Gastroesophageal sphincter (tissue), 3 donors: ENCODE measurements at regions not wholly inside any gene's neighbourhood (a gene's known extent, or its start where the extent isn't known, plus 50 kb on each side); places are given as distances from the start of the nearest gene placed in this dataset.

Source experiments
- CTCF ChIP-seq, 4 experiments: fragments of 200-600 bp in 2 of 4; fragments of 450-650 bp in 2 of 4; sonication (generic) in 1 of 4; IDR thresholded peaks; one replicate each; pipeline ENCODE4 v1.5.1; 2017 to 2019; ENCODE audit warnings: antibody characterized with exemption in 4 of 4, mild to moderate bottlenecking in 2 of 4, moderate library complexity in 2 of 4
- EP300 ChIP-seq: sonication (generic); formaldehyde crosslinking; IDR thresholded peaks from one replicate; pipeline ENCODE4 v1.6.1; 2017; ENCODE audit warnings: antibody characterized with exemption, mild to moderate bottlenecking
- POLR2A ChIP-seq, 2 donors: fragments of 450-650 bp; IDR thresholded peaks; one replicate each; pipeline ENCODE4 v1.6.1; 2017; ENCODE audit warnings: antibody characterized with exemption in 2 of 2, mild to moderate bottlenecking in 2 of 2, moderate library complexity in 1 of 2
- POLR2AphosphoS5 ChIP-seq: sonication (generic); formaldehyde crosslinking; IDR thresholded peaks from one replicate; pipeline ENCODE4 v1.6.1; 2017; ENCODE audit warnings: antibody characterized with exemption

- TF ChIP-seq CTCF (IDR thresholded peaks at IDR 0.05), result no peak
- no peak for TF ChIP-seq POLR2A (IDR thresholded peaks at IDR 0.05)
- TF ChIP-seq EP300, result no peak
- TF ChIP-seq POLR2AphosphoS5, result no peak
These were observed 303.6 kb downstream of the PCDH10 start for GRCh38 chr4:133452678-133453077.
